Left hindlimb (tissue), 1 donor: ENCODE measurements at regions not wholly inside any gene's neighbourhood (a gene's known extent, or its start where the extent isn't known, plus 50 kb on each side); places are given as distances from the start of the nearest gene placed in this dataset.
"Not testable (repeated sequence)": the region's sequence is repeated elsewhere in the genome, so short reads cannot be mapped to it uniquely, and the experiment has no call there.

Source experiments
- DNase-seq: peaks from one replicate; pipeline ENCODE4 v3.0.0-alpha.2; 2018

- no peak for DNase-seq
Observed at GRCh38 chr21:23936991-23937390, 1670.3 kb downstream of the MRPL39 start.

GRCh38 chr21:23936224-23936623, 1671.1 kb downstream of the MRPL39 start:
- DNase-seq = no peak

GRCh38 chr21:23930565-23930964, 1676.7 kb downstream of the MRPL39 start:
- DNase-seq = no peak

GRCh38 chr21:23926430-23926829, 1680.9 kb downstream of the MRPL39 start:
- DNase-seq = not testable (repeated sequence)

GRCh38 chr21:23921670-23922418, 1685.4 kb downstream of the MRPL39 start:
- DNase-seq = no peak

GRCh38 chr21:23900727-23901126, 1706.6 kb downstream of the MRPL39 start:
- DNase-seq = no peak

- DNase-seq = no peak
Observed at GRCh38 chr21:23899561-23899960, 1707.7 kb downstream of the MRPL39 start.

GRCh38 chr21:23890652-23891051, 1716.6 kb downstream of the MRPL39 start:
- no peak for DNase-seq

- DNase-seq = no peak
Observed at GRCh38 chr21:23887725-23888306, 1719.5 kb downstream of the MRPL39 start.

- DNase-seq = no peak
Observed at GRCh38 chr21:23886828-23887724, 1720.2 kb downstream of the MRPL39 start.

- no peak for DNase-seq
Observed at GRCh38 chr21:23881783-23882182, 1725.5 kb downstream of the MRPL39 start.

- DNase-seq = no peak
Observed at GRCh38 chr21:23876925-23877558, 1730.2 kb downstream of the MRPL39 start.

GRCh38 chr21:23874271-23874670, 1733.0 kb downstream of the MRPL39 start:
- no peak for DNase-seq

GRCh38 chr21:23861911-23862504, 1745.3 kb downstream of the MRPL39 start:
- DNase-seq = no peak

- DNase-seq = no peak
Observed at GRCh38 chr21:23858878-23859277, 1748.4 kb downstream of the MRPL39 start.

GRCh38 chr21:23853796-23854379, 1753.4 kb downstream of the MRPL39 start:
- no peak for DNase-seq

- DNase-seq = no peak
Observed at GRCh38 chr21:23837564-23837963, 1769.7 kb downstream of the MRPL39 start.

- DNase-seq = no peak
Observed at GRCh38 chr21:23822760-23823159, 1784.5 kb downstream of the MRPL39 start.

- DNase-seq = no peak
Observed at GRCh38 chr21:23817337-23817736, 1789.9 kb downstream of the MRPL39 start.

GRCh38 chr21:23812485-23812884, 1794.8 kb downstream of the MRPL39 start:
- no peak for DNase-seq

- DNase-seq = no peak
Observed at GRCh38 chr21:23811805-23812204, 1795.5 kb downstream of the MRPL39 start.

GRCh38 chr21:23809573-23809972, 1797.7 kb downstream of the MRPL39 start:
- DNase-seq = no peak
